Stimulated activated naive CD8-positive, alpha-beta T cell treated with anti-CD3 and anti-CD28 coated beads, Interleukin-15, Interleukin-2, amounts not matched to agents 100 ng/mL and 50 ng/mL, for 24 hours (primary cell): ENCODE measurements at regions not wholly inside any gene's neighbourhood (a gene's known extent, or its start where the extent isn't known, plus 50 kb on each side); places are given as distances from the start of the nearest gene placed in this dataset.
"Not testable (repeated sequence)": the region's sequence is repeated elsewhere in the genome, so short reads cannot be mapped to it uniquely, and the experiment has no call there.

ENCODE experiments used
- H3K27ac Mint-ChIP-seq: one replicate; pipeline ENCODE4 v1.8.0; 2021; ENCODE audit warnings: mild to moderate bottlenecking, mixed read lengths
- H3K27me3 Mint-ChIP-seq: one replicate; pipeline ENCODE4 v1.8.0; 2021; ENCODE audit warnings: mixed read lengths
- H3K36me3 Mint-ChIP-seq: one replicate; pipeline ENCODE4 v1.8.0; 2021; ENCODE audit warnings: low read depth, mixed read lengths
- H3K4me1 Mint-ChIP-seq: one replicate; pipeline ENCODE4 v1.8.0; 2021; ENCODE audit warnings: low read depth, mixed read lengths
- H3K4me3 Mint-ChIP-seq: one replicate; pipeline ENCODE4 v1.8.0; 2021; ENCODE audit warnings: mild to moderate bottlenecking, mixed read lengths
- H3K9me3 Mint-ChIP-seq: one replicate; pipeline ENCODE4 v1.8.0; 2021; ENCODE audit warnings: mixed read lengths

- H3K27me3 Mint-ChIP-seq: peaks cover 25% of the 10 kb centered on the region
- H3K4me3 Mint-ChIP-seq, H3K4me1 Mint-ChIP-seq, H3K36me3 Mint-ChIP-seq, H3K27ac Mint-ChIP-seq, H3K9me3 Mint-ChIP-seq: not testable (repeated sequence)
These were observed 150.9 kb upstream of the DTNBP1 start for GRCh38 chr6:15813698-15814097.

GRCh38 chr6:15811107-15811506 lies 148.3 kb upstream of the DTNBP1 start:
- H3K36me3 Mint-ChIP-seq: no peaks in the 10 kb centered on the region
- H3K27me3 Mint-ChIP-seq: peaks cover 29% of the 10 kb centered on the region
- no peak overlapping the region for H3K27ac Mint-ChIP-seq
- H3K4me1 Mint-ChIP-seq: no peaks in the 10 kb centered on the region
- H3K4me3 Mint-ChIP-seq: no peak overlapping the region
- no peaks in the 10 kb centered on the region for H3K9me3 Mint-ChIP-seq

- no peak overlapping the region for H3K4me3 Mint-ChIP-seq
- peaks cover 29% of the 10 kb centered on the region for H3K27me3 Mint-ChIP-seq
- no peak overlapping the region for H3K27ac Mint-ChIP-seq
- H3K36me3 Mint-ChIP-seq: no peaks in the 10 kb centered on the region
- no peaks in the 10 kb centered on the region for H3K4me1 Mint-ChIP-seq
- H3K9me3 Mint-ChIP-seq: no peaks in the 10 kb centered on the region
These were observed 147.8 kb upstream of the DTNBP1 start for GRCh38 chr6:15810618-15811017.

GRCh38 chr6:15809367-15809766 lies 146.5 kb upstream of the DTNBP1 start:
- H3K4me1 Mint-ChIP-seq: no peaks in the 10 kb centered on the region
- H3K27ac Mint-ChIP-seq: no peak overlapping the region
- H3K27me3 Mint-ChIP-seq: peaks cover 21% of the 10 kb centered on the region
- H3K4me3 Mint-ChIP-seq: no peak overlapping the region
- H3K9me3 Mint-ChIP-seq: no peaks in the 10 kb centered on the region
- no peaks in the 10 kb centered on the region for H3K36me3 Mint-ChIP-seq

- no peaks in the 10 kb centered on the region for H3K9me3 Mint-ChIP-seq
- H3K27ac Mint-ChIP-seq: no peak overlapping the region
- H3K4me3 Mint-ChIP-seq: no peak overlapping the region
- H3K36me3 Mint-ChIP-seq: no peaks in the 10 kb centered on the region
- peaks cover 12% of the 10 kb centered on the region for H3K27me3 Mint-ChIP-seq
- H3K4me1 Mint-ChIP-seq: no peaks in the 10 kb centered on the region
These were observed 141.6 kb upstream of the DTNBP1 start for GRCh38 chr6:15804164-15805154.

GRCh38 chr6:15802466-15802865 lies 139.6 kb upstream of the DTNBP1 start:
- H3K36me3 Mint-ChIP-seq: no peaks in the 10 kb centered on the region
- H3K27me3 Mint-ChIP-seq: peaks cover 4% of the 10 kb centered on the region
- no peak overlapping the region for H3K27ac Mint-ChIP-seq
- peaks cover 13% of the 10 kb centered on the region for H3K9me3 Mint-ChIP-seq
- no peaks in the 10 kb centered on the region for H3K4me1 Mint-ChIP-seq
- no peak overlapping the region for H3K4me3 Mint-ChIP-seq

- H3K27me3 Mint-ChIP-seq: peaks cover 4% of the 10 kb centered on the region
- H3K4me3 Mint-ChIP-seq: no peak overlapping the region
- peaks cover 19% of the 10 kb centered on the region for H3K9me3 Mint-ChIP-seq
- H3K27ac Mint-ChIP-seq: no peak overlapping the region
- H3K4me1 Mint-ChIP-seq: no peaks in the 10 kb centered on the region
- no peaks in the 10 kb centered on the region for H3K36me3 Mint-ChIP-seq
These were observed 139.1 kb upstream of the DTNBP1 start for GRCh38 chr6:15801912-15802311.

- no peaks in the 10 kb centered on the region for H3K36me3 Mint-ChIP-seq
- peaks cover 4% of the 10 kb centered on the region for H3K27me3 Mint-ChIP-seq
- no peaks in the 10 kb centered on the region for H3K4me1 Mint-ChIP-seq
- peaks cover 20% of the 10 kb centered on the region for H3K9me3 Mint-ChIP-seq
- no peak overlapping the region for H3K27ac Mint-ChIP-seq
- H3K4me3 Mint-ChIP-seq: no peak overlapping the region
These were observed 138.2 kb upstream of the DTNBP1 start for GRCh38 chr6:15800841-15801617.

GRCh38 chr6:15798533-15799255 lies 135.9 kb upstream of the DTNBP1 start:
- Mint-ChIP-seq H3K27me3 (peaks cover 8% of the 10 kb centered on the region), H3K36me3 (no peaks in the 10 kb centered on the region), H3K9me3 (peaks cover 20% of the 10 kb centered on the region), H3K4me3 (no peak overlapping the region), H3K27ac (no peak overlapping the region), H3K4me1 (no peaks in the 10 kb centered on the region)

- peaks cover 3% of the 10 kb centered on the region for H3K27me3 Mint-ChIP-seq
- H3K27ac Mint-ChIP-seq: no peak overlapping the region
- peaks cover 20% of the 10 kb centered on the region for H3K9me3 Mint-ChIP-seq
- no peaks in the 10 kb centered on the region for H3K36me3 Mint-ChIP-seq
- no peak overlapping the region for H3K4me3 Mint-ChIP-seq
- H3K4me1 Mint-ChIP-seq: no peaks in the 10 kb centered on the region
These were observed 134.0 kb upstream of the DTNBP1 start for GRCh38 chr6:15796844-15797243.

GRCh38 chr6:15796130-15796771 lies 133.4 kb upstream of the DTNBP1 start:
- H3K27ac Mint-ChIP-seq: no peak overlapping the region
- no peaks in the 10 kb centered on the region for H3K36me3 Mint-ChIP-seq
- H3K4me1 Mint-ChIP-seq: no peaks in the 10 kb centered on the region
- no peak overlapping the region for H3K4me3 Mint-ChIP-seq
- peaks cover 3% of the 10 kb centered on the region for H3K27me3 Mint-ChIP-seq
- H3K9me3 Mint-ChIP-seq: peaks cover 20% of the 10 kb centered on the region

GRCh38 chr6:15793826-15794225 lies 131.0 kb upstream of the DTNBP1 start:
- no peaks in the 10 kb centered on the region for H3K4me1 Mint-ChIP-seq
- no peak overlapping the region for H3K27ac Mint-ChIP-seq
- H3K4me3 Mint-ChIP-seq: no peak overlapping the region
- peaks cover 15% of the 10 kb centered on the region for H3K9me3 Mint-ChIP-seq
- no peaks in the 10 kb centered on the region for H3K36me3 Mint-ChIP-seq
- peaks cover 3% of the 10 kb centered on the region for H3K27me3 Mint-ChIP-seq

- peaks cover 7% of the 10 kb centered on the region for H3K27me3 Mint-ChIP-seq
- no peaks in the 10 kb centered on the region for H3K4me1 Mint-ChIP-seq
- H3K36me3 Mint-ChIP-seq: no peaks in the 10 kb centered on the region
- H3K9me3 Mint-ChIP-seq: peaks cover 15% of the 10 kb centered on the region
- no peak overlapping the region for H3K4me3 Mint-ChIP-seq
- H3K27ac Mint-ChIP-seq: no peak overlapping the region
These were observed 130.5 kb upstream of the DTNBP1 start for GRCh38 chr6:15793288-15793687.

GRCh38 chr6:15792842-15793241 lies 130.0 kb upstream of the DTNBP1 start:
- no peak overlapping the region for H3K27ac Mint-ChIP-seq
- H3K9me3 Mint-ChIP-seq: peaks cover 12% of the 10 kb centered on the region
- H3K27me3 Mint-ChIP-seq: peaks cover 11% of the 10 kb centered on the region
- no peaks in the 10 kb centered on the region for H3K36me3 Mint-ChIP-seq
- no peak overlapping the region for H3K4me3 Mint-ChIP-seq
- no peaks in the 10 kb centered on the region for H3K4me1 Mint-ChIP-seq
